Hepatic stellate cell (primary cell): ENCODE measurements at regions not wholly inside any gene's neighbourhood (a gene's known extent, or its start where the extent isn't known, plus 50 kb on each side); places are given as distances from the start of the nearest gene placed in this dataset.

Source experiments
- DNase-seq: peaks from one replicate; pipeline ENCODE4 v3.0.0; 2011; ENCODE audit warnings: low spot score

GRCh38 chr7:133190650-133191049, 62.2 kb upstream of the EXOC4 start:
- no peak for DNase-seq

DNA sequence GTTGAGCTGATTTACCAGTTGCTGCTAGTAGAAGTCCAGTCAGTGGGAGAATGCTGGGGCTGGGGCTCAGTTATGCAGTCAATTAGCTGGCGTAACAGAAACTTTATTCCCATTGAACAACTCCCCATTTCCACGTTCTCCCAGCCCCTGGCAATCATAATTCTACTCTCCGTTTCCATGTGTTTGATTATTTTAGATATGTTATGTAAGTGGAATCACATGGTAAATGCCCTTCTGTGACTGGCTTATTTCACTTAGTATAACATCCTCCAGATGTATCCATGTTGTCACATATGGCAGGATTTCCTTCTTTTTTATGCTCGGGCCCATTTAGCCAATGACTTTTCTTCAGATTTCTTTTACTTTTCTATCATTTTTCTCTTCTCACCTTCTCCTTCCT, 61.1 kb upstream of the EXOC4 start:
- DNase-seq: no peak

GRCh38 chr7:133195868-133196267, 57.0 kb upstream of the EXOC4 start:
- no peak for DNase-seq

- DNase-seq: no peak
Observed at GRCh38 chr7:133196856-133197612, 55.8 kb upstream of the EXOC4 start.

GRCh38 chr7:133197972-133198544, 54.8 kb upstream of the EXOC4 start:
- no peak for DNase-seq

- DNase-seq: no peak
Observed at GRCh38 chr7:133199831-133200230, 53.0 kb upstream of the EXOC4 start.

DNA sequence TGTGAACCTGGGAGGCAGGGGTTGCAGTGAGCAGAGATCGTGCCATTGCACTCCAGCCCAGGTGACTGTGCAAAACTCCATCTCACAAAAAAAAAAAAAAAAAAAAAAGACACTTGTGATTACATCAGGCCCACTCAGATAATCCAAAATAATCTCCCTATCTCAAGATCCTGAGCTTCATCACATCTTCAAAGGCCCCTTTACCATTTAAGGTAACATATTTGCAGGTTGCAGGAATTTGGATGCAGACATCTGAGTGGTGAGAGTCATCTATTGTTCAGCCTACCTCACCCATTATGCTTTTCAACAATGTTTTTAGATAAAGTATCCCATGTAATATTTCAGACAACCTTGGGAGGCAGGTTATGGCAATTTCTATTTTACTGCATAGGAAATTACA, 51.4 kb upstream of the EXOC4 start:
- DNase-seq: no peak

DNA sequence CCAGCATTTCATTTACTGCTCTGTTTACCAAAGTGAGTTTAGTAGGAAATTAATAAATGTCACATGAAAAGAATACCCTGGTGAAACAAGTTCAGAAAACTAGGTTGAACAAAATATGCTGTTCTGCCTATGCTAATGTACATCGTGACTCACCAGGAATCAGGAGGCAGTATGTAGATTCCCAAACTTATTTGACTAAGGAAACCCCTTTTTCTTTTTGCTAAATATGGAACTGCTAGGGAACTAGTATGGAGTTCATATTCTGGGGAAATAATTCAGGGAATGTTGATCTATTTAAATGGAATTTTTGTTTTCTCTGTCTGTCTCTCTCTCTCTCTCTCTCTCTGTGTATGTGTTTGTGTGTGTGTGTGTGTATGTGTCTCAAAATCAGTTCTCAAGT, 49.9 kb upstream of the EXOC4 start:
- DNase-seq: no peak
